Anterior cingulate cortex (tissue), 58 donors: ENCODE measurements at regions not wholly inside any gene's neighbourhood (a gene's known extent, or its start where the extent isn't known, plus 50 kb on each side); places are given as distances from the start of the nearest gene placed in this dataset.
A peak's percentile ranks its signal among the peaks of the same experiment; 100 is the strongest.
"Not testable (repeated sequence)": the region's sequence is repeated elsewhere in the genome, so short reads cannot be mapped to it uniquely, and the experiment has no call there.

ENCODE experiments used
- DNase-seq, 58 donors: peaks; one replicate each; lab custom pipeline; 2025; lab: John Stamatoyannopoulos, UW

DNA sequence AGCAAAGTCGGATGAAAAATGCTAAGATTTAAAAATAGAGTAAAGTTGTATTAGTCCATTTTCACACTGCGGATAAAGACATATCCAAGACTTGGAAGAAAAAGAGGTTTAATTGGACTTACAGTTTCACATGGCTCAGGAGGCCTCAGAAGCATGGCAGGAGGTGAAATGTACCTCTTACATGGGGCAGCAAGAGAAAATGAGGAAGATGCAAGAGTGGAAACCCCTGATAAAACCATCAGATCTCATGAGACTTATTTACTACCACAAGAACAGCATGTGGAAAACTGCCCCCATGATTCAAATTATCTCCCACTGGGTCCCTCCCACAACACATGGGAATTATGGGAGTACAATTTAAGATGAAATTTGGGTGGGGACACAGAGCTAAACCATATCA lies 391.7 kb downstream of the PTPRC start:
- not testable (repeated sequence) for DNase-seq

GRCh38 chr1:199031170-199031569 lies 392.3 kb downstream of the PTPRC start:
- DNase-seq = not testable (repeated sequence)

GRCh38 chr1:199032479-199032878 lies 393.6 kb downstream of the PTPRC start:
- not testable (repeated sequence) for DNase-seq

- DNase-seq = no peak
Measured at GRCh38 chr1:199033661-199034060, 394.8 kb downstream of the PTPRC start.

DNA sequence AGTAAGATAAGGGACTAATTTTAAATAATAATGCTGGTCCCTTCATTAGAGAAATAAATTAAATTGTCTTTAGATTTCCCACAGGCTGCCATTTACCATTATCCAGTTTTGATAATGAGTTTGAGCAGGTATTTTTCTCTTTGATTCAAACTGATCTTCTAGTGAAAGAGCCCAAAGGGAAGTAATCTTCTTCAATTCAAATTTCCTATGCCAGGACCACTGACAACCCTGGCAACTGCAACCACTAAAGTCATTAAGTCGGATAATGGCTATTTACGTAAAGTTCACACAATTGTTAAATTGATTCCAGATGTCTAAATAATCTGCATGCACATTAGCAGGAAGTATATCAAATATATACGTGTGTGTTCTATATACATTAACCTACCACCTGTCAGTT lies 399.3 kb downstream of the PTPRC start:
- DNase-seq = no peak

GRCh38 chr1:199040076-199040905 lies 401.5 kb downstream of the PTPRC start:
- DNase-seq = no peak

- DNase-seq = no peak
Measured at GRCh38 chr1:199041173-199041914, 402.5 kb downstream of the PTPRC start.

GRCh38 chr1:199042193-199042592 lies 403.4 kb downstream of the PTPRC start:
- DNase-seq = no peak

DNA sequence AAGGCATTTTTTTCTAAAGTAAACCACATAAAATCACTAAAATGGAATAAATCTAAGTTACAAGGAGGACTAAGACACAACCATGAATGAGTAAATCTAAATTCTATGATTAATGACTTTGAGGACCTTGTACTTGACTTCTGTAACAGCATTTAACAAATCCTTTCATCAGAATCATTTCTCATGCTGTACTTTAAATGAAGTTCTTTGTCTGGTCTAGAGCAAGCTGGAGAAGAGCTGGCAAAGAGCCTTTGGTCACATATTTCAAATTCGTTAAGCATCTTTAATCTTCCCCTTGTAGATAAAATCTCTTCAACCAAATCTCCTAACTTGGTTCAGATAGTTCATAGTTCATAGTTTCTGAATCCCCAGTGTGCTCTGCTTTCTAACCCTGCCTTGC lies 405.4 kb downstream of the PTPRC start:
- peak in 1 of 58 donors; percentile 3 for DNase-seq

- DNase-seq = no peak
Measured at GRCh38 chr1:199046618-199047017, 407.8 kb downstream of the PTPRC start.

DNA sequence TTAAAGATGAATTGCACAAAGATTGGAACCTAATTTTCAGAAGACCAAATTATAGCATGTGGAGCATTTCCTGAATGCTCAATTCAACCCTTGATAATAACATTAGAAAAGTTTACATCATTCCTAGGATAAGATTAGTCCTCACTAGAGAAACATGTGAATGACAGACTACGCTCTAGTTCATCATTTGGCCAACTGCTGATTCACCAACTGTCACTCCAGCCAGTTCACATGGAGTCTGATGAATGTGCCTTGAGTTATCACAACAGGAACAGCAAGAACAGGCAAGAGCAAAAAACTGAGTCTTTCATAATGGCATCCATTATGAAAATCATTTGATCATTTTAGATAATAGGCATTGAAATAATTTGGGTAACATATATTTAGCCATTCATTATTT lies 415.9 kb downstream of the PTPRC start:
- no peak for DNase-seq

- no peak for DNase-seq
Measured at GRCh38 chr1:199057322-199057721, 418.5 kb downstream of the PTPRC start.

DNA sequence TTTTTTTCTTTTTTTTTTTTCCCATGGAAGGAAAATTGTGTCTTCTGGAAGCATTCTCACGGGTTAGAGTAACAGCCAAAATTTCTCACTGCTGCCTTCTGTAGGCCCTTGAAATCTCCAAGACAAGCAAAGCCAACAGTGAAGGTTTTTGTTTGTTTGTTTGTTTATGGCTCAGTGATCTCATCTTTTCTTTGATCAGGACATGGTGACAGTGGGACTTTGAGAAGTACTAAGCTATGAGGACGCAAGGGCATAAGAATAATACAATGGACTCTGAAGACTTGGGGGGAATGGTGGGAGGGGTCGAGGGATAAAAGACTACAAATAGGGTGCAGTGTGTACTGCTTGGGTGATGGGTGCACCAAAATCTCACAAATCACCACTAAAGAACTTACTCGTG lies 419.4 kb downstream of the PTPRC start:
- no peak for DNase-seq

GRCh38 chr1:199064971-199065370 lies 426.1 kb downstream of the PTPRC start:
- no peak for DNase-seq

GRCh38 chr1:199067483-199067882 lies 428.6 kb downstream of the PTPRC start:
- no peak for DNase-seq

DNA sequence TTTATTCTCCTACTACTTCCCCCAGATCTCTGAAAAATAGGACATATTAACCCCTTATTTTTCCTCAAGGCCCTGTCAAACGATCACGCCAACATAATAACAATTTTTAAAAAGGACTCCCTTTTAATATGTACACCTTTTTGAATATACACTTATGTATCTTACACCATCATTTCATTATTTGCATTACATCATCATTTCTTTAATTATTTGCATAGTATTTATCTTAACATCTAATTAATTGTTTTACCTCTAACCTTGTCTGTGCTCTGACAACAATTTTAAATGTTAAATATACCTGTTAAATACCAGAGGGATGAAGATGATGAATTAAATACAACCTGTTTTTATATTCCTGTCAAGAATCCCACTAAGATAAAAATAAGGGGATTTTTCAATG lies 432.2 kb downstream of the PTPRC start:
- DNase-seq = no peak

GRCh38 chr1:199073166-199073565 lies 434.3 kb downstream of the PTPRC start:
- DNase-seq = no peak

GRCh38 chr1:199075792-199076191 lies 437.0 kb downstream of the PTPRC start:
- no peak for DNase-seq

DNA sequence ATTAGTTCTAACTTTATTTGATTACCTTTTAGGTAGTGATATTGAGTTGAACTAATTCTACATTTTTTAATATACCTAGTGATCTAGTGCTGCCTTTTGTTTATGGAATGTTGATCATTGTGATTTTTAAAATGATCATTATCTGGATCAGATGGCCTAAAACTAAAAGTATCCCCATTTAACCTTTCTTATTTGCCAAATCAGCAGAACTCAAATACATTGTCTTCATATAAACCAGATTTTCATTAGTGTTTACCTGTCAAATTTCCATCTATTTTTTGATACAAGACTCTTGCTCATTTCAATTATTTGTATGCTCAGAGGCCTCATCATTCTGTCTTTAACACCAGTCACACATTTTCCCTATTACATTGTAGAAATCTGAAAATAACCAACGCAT lies 441.2 kb downstream of the PTPRC start:
- DNase-seq = no peak

DNA sequence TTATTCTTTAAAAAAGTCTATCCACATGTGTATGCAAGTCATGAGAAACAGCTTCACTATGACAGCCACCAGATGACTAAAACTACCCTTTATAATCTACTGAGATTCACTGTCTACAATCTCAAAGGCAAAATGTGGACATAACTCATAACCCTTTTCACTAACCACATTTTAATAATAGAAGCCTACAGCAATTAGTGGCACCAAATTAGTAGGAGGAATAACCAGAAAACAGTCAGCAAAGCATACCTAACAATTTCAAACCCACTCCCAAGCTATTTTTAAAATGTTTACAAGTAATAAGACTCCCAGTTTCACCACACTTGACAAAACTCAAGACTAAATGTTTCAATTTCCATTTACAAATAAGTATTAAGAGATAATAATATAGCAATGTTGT lies 442.9 kb downstream of the PTPRC start:
- DNase-seq = no peak

- peak in 14 of 58 donors; percentile 1 to 49 (median 15) for DNase-seq
Measured at GRCh38 chr1:199082778-199083389, 444.0 kb downstream of the PTPRC start.
